ENCODE measurements at regions not wholly inside any gene's neighbourhood (a gene's known extent, or its start where the extent isn't known, plus 50 kb on each side); places are given as distances from the start of the nearest gene placed in this dataset.

DNA sequence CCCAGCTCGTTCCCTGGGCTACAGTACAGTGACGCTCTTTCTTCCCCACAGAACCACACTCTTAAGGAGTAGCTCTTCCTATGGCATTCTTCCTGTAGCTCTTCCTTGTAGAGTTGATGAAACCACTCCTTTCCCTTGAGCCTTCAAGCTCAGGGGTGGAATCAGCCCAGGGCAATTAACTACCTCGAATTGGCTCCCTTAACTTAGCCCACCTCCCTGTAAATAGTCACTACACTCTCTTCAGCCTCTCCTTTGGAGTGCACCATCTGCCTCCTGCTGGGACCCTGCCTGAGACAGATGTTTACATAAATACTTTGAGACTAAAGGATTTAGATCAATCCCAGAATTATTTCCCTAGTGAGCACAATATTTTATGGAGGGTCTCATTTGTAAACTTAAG is 537.8 kb upstream of the AUTS2 start:
- Histone ChIP-seq H3K79me2 (ENCODE audit: control insufficient read depth, insufficient read depth, low read length) (no peaks in the 10 kb centered on the region), H3K27ac (ENCODE audit: insufficient read depth, low read length) (no peak overlapping the region), H2AFZ (ENCODE audit: low read length) (no peak overlapping the region), H3K36me3 (ENCODE audit: control insufficient read depth, insufficient read depth, low read length) (no peaks in the 10 kb centered on the region), H3K9me3 (ENCODE audit: control insufficient read depth, insufficient read depth, low read depth, low read length) (no peaks in the 10 kb centered on the region), H3K27me3 (ENCODE audit: control insufficient read depth, insufficient read depth, low read length) (no peaks in the 10 kb centered on the region), H3K9ac (ENCODE audit: insufficient read depth, low read length) (no peak overlapping the region), H3K4me2 (ENCODE audit: extremely low read depth, insufficient read depth, low read length) (no peak overlapping the region), H3K4me3 (replicated peaks in 1 of 4; ENCODE audit: control extremely low read depth in 1 of 4, insufficient read depth in 1 of 4, low read depth in 3 of 4, low read length in 4 of 4) (no peak overlapping the region), H3K4me1 (ENCODE audit: control insufficient read depth, extremely low read depth, insufficient read depth, low read length) (no peaks in the 10 kb centered on the region), H4K20me1 (ENCODE audit: control insufficient read depth, extremely low read depth, insufficient read depth, low read length) (no peaks in the 10 kb centered on the region)
- TF ChIP-seq, protein P1, sequence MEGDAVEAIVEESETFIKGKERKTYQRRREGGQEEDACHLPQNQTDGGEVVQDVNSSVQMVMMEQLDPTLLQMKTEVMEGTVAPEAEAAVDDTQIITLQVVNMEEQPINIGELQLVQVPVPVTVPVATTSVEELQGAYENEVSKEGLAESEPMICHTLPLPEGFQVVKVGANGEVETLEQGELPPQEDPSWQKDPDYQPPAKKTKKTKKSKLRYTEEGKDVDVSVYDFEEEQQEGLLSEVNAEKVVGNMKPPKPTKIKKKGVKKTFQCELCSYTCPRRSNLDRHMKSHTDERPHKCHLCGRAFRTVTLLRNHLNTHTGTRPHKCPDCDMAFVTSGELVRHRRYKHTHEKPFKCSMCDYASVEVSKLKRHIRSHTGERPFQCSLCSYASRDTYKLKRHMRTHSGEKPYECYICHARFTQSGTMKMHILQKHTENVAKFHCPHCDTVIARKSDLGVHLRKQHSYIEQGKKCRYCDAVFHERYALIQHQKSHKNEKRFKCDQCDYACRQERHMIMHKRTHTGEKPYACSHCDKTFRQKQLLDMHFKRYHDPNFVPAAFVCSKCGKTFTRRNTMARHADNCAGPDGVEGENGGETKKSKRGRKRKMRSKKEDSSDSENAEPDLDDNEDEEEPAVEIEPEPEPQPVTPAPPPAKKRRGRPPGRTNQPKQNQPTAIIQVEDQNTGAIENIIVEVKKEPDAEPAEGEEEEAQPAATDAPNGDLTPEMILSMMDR (conservative IDR thresholded peaks at IDR 0.05 in 1 of 2, IDR thresholded peaks at IDR 0.05 in 1 of 2; ENCODE audit: low read depth in 1 of 2, low read length in 2 of 2): no peak
- no peak for TF ChIP-seq EZH2 (IDR thresholded peaks at IDR 0.05; ENCODE audit: low read length, missing control alignments)
- DNase-seq (ENCODE audit: low read depth in 2 of 2): no peak

DNA sequence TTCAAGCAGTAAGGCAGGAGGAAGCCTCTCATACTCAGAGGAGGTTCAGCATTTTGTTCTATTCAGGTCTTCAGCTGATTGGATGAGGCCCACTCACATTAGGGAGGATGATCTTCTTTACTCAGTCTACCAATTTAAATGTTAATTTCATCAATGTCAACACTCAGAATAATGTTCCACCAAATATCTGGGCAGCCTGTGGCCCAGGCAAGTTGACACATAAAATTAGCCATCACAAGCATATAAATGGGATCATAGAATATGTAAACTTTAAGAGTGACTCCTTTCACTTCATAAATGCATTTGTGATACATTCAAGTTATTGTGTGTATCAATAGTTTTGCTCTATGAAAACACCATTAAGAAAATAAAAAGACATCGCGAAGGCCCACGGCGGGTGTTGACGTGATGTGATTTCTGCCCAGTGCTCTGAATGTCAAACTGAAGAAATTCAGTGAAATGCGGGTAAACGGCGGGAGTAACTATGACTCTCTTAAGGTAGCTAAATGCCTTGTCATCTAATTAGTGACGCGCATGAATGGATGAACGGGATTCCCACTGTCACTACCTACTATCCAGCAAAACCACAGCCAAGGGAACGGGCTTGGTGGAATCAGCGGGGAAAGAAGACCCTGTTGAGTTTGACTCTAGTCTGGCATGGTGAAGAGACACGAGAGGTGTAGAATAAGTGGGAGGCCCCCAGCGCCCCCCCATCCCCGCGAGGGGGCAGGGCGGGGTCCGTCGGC is 536.1 kb upstream of the AUTS2 start:
- Histone ChIP-seq H3K9me3 (ENCODE audit: control insufficient read depth, insufficient read depth, low read depth, low read length) (no peaks in the 10 kb centered on the region), H3K4me1 (ENCODE audit: control insufficient read depth, extremely low read depth, insufficient read depth, low read length) (no peaks in the 10 kb centered on the region), H3K27me3 (ENCODE audit: control insufficient read depth, insufficient read depth, low read length) (no peaks in the 10 kb centered on the region), H3K4me3 (replicated peaks in 1 of 4; ENCODE audit: control extremely low read depth in 1 of 4, insufficient read depth in 1 of 4, low read depth in 3 of 4, low read length in 4 of 4) (no peak overlapping the region), H3K79me2 (ENCODE audit: control insufficient read depth, insufficient read depth, low read length) (no peaks in the 10 kb centered on the region), H3K27ac (ENCODE audit: insufficient read depth, low read length) (no peak overlapping the region), H3K4me2 (ENCODE audit: extremely low read depth, insufficient read depth, low read length) (no peak overlapping the region), H4K20me1 (ENCODE audit: control insufficient read depth, extremely low read depth, insufficient read depth, low read length) (no peaks in the 10 kb centered on the region), H2AFZ (ENCODE audit: low read length) (no peak overlapping the region), H3K9ac (ENCODE audit: insufficient read depth, low read length) (no peak overlapping the region), H3K36me3 (ENCODE audit: control insufficient read depth, insufficient read depth, low read length) (no peaks in the 10 kb centered on the region)
- peak; percentile 33 to 50 for DNase-seq (ENCODE audit: low read depth in 2 of 2)
- TF ChIP-seq, protein P1 (conservative IDR thresholded peaks at IDR 0.05 in 1 of 2, IDR thresholded peaks at IDR 0.05 in 1 of 2; ENCODE audit: low read depth in 1 of 2, low read length in 2 of 2): no peak
- TF ChIP-seq EZH2 (IDR thresholded peaks at IDR 0.05; ENCODE audit: low read length, missing control alignments): no peak

GRCh38 chr7:69067397-69067796 is 530.9 kb upstream of the AUTS2 start:
- H3K9me3 ChIP-seq (ENCODE audit: control insufficient read depth, insufficient read depth, low read depth, low read length): no peaks in the 10 kb centered on the region
- peak in 1 of 2 donors; percentile 24 for DNase-seq (ENCODE audit: low read depth in 2 of 2)
- H3K27me3 ChIP-seq (ENCODE audit: control insufficient read depth, insufficient read depth, low read length): no peaks in the 10 kb centered on the region
- H3K4me2 ChIP-seq (ENCODE audit: extremely low read depth, insufficient read depth, low read length): no peak overlapping the region
- no peaks in the 10 kb centered on the region for H3K79me2 ChIP-seq (ENCODE audit: control insufficient read depth, insufficient read depth, low read length)
- no peak overlapping the region for H3K9ac ChIP-seq (ENCODE audit: insufficient read depth, low read length)
- H2AFZ ChIP-seq (ENCODE audit: low read length): no peak overlapping the region
- no peak overlapping the region for H3K27ac ChIP-seq (ENCODE audit: insufficient read depth, low read length)
- no peaks in the 10 kb centered on the region for H3K36me3 ChIP-seq (ENCODE audit: control insufficient read depth, insufficient read depth, low read length)
- no peaks in the 10 kb centered on the region for H3K4me1 ChIP-seq (ENCODE audit: control insufficient read depth, extremely low read depth, insufficient read depth, low read length)
- H4K20me1 ChIP-seq (ENCODE audit: control insufficient read depth, extremely low read depth, insufficient read depth, low read length): no peaks in the 10 kb centered on the region
- no peak for TF ChIP-seq EZH2 (IDR thresholded peaks at IDR 0.05; ENCODE audit: low read length, missing control alignments)
- TF ChIP-seq, protein P1 (conservative IDR thresholded peaks at IDR 0.05 in 1 of 2, IDR thresholded peaks at IDR 0.05 in 1 of 2; ENCODE audit: low read depth in 1 of 2, low read length in 2 of 2): no peak
- no peak overlapping the region for H3K4me3 ChIP-seq (replicated peaks in 1 of 4; ENCODE audit: control extremely low read depth in 1 of 4, insufficient read depth in 1 of 4, low read depth in 3 of 4, low read length in 4 of 4)

All from fibroblast of lung (primary cell).